ENCODE measurements at regions not wholly inside any gene's neighbourhood (a gene's known extent, or its start where the extent isn't known, plus 50 kb on each side); places are given as distances from the start of the nearest gene placed in this dataset.

DNA sequence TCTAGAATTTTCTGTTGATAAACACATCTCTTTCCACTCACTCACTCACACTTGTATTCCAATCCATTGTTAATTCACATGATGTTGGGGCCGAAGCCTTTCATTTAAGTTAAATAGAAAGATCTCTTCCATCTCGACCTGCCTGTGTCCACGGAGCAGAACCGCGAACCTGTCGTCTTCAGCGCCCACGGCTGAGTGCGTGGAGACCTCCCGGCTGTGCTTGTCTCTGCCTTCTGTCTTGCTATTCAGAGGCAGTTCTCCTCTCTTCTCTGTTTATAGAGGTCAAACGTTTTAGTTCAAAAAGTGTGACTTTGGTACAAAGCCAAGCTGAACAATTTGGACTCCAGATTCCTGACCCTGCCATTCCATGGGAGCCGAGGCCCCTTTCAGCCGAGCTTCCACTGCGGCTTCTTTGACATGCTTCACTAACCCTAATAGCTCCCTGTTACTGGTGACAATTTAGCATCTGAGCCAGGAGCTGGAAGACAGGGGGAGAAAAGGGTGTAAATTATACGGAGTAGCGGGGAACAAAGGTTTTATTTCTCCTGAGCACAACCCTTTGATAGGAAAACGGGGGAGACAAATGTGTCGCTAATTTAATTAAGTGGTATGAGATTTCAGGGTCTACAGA lies 314.4 kb upstream of the IRX4 start:
- DNase-seq = no peak

DNA sequence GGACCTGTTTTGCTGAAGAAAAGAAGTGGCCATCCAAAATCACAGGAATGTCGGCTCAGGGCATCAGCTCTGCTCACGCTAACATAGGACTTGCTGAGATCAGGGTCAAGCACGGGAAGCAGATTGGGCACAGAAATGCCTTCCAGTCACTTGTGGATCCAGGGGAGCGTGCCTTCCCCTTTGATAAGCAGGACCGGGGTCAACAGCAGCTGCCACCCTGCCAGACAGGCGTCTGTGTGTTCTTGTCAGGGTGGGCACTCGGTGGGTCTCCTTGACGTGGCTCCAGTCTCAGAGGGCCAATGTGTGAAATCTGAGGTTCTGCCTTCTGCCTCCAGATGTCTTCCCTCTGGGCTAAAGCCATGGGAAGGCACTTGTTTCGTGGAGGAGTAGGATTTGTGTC lies 313.7 kb upstream of the IRX4 start:
- DNase-seq = no peak

DNA sequence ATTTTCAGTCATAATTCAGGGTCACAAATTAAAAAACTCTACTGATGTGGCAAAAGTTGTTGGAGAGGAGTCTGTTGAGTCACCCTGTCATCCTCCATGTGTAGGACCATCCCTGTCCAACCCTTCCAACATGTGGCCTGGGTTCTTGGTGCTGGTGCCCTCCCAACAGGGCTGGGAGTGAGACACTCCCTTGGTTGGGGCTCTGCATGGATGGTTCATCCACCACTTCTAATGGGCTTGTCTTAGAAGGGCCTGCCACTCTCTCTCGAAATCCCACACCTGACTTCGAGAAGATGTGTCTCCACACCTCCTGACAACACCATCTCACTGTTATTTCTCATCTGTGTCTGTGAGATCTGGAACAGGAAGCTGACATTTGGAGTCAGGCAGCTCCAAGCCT lies 312.2 kb upstream of the IRX4 start:
- no peak for DNase-seq

DNA sequence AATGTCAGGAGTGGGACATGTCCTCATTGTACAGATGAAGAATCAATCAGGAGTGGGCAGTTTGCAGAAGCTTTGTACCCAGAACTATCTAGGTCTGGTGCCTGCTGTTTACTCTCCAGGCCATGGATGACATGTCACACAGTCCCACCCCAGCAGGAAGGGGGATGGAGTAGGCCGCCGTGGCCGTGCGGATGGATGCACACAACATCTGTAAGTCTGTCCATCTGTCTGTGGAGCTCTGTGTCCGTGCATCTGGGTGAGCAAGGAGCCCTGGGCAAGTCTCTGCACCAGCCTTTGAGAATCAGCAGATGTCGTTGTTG lies 311.5 kb upstream of the IRX4 start:
- DNase-seq = no peak

- DNase-seq = no peak
Observed at GRCh38 chr5:2193542-2194235, 311.0 kb upstream of the IRX4 start.

- DNase-seq = no peak
Observed at GRCh38 chr5:2193142-2193541, 310.4 kb upstream of the IRX4 start.

- DNase-seq = no peak
Observed at GRCh38 chr5:2192496-2192895, 309.8 kb upstream of the IRX4 start.

DNA sequence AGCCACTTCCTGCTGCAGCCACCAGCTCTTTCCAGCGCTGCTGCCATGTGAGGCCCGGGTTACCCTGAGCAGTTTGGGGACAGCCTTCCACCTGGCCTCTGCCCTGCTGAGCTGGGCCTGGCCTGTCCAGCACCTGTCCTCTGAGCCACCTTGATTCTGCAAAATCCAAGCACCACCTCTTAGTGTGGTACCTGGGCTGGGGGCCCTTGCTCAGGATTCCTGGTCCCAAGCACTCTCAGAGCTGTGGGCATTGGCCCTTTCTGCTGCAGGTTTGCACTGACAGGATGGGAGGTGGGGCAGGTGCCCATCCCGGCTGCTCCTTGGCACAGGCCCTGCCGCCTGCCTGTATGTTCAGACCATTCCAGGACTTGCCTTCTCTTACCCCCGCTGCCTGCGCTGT lies 309.2 kb upstream of the IRX4 start:
- DNase-seq = no peak

GRCh38 chr5:2190549-2190948 lies 307.8 kb upstream of the IRX4 start:
- DNase-seq = no peak

- DNase-seq = no peak
Observed at GRCh38 chr5:2188661-2189060, 305.9 kb upstream of the IRX4 start.

DNA sequence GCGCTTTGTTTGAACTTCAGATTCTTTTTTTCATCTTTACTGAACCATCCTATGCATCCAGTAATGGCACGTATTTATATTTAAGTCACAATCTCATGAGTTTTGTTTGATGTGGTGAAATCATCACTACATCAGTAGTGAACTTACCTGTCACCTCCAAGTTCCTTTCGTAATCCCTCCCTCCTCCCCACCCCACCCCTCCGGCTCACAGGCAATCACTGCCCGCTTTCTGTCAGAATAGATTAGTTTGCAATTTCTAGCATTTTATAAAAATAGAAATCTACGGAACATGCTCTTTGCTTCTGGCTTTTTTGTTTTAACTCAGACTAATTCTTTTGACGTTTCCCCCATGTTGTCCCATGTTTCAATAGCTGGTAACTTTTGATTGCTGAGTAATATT lies 305.4 kb upstream of the IRX4 start:
- no peak for DNase-seq

DNA sequence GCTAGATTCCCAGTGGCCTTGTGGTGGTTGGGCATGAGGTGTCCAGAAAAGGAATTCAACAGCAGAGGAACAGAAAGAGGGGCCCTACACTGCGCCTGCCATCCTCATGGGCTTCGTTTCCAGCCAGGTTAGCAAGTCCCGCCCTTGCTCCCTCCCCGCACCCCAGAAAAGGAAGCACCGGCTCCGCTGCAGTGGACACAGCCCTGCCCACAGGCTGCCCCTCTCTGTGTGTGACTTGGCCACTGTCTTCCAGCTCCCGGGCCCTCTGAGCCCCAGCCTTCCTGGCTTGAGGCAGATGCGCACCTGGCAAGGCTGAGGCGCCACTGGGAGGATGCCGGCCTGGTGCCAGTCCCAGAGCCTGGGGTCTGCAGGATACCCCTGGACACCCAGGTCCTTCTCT lies 305.0 kb upstream of the IRX4 start:
- DNase-seq = no peak

DNA sequence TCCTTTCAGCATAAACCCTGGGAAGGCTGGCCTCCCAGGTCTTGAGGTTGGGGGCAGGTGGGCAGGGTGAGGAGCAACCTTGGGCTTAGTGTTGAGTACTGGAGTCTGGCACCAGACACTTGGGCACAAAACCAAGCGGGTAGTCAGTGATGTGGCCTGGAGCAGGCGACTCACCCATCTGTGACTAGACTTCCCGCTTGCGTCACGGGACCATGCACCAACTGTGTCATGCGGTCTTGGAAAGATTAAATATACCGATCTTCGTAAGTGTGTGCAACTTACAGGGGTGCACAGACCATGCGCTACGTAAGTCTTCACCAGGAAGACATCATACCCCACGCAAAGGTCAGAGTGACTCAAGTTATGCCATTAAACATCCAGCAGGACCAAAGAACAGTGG lies 304.4 kb upstream of the IRX4 start:
- no peak for DNase-seq

DNA sequence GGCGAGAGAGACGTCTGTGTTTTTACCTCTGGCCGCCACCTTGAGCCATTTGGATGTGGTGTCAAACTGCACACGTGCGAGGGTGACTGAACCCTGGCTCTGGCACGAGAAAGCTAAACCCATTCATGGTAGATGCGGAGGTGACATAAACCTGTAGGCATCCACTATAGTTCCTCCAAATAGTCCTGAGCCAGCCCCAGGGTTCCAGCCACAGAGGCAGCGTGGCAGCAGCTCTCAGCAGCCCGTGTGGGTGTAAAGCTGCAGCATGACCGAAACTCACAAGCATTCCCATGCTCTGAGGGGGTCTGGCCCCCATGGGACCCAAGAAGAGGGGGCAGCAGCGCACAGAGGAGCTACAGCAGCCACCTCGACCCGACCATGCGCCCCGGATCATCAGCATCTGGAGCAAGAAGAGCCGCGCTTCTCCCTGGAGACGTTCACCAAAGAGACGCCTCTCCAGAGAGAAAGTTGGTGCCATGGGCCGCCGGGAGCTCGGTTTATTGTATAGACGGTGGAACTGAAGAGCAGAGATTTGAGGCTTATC lies 303.8 kb upstream of the IRX4 start:
- no peak for DNase-seq

GRCh38 chr5:2185646-2186471 lies 303.1 kb upstream of the IRX4 start:
- no peak for DNase-seq

GRCh38 chr5:2184563-2185540 lies 302.1 kb upstream of the IRX4 start:
- no peak for DNase-seq

GRCh38 chr5:2184026-2184366 lies 301.3 kb upstream of the IRX4 start:
- DNase-seq = no peak

DNA sequence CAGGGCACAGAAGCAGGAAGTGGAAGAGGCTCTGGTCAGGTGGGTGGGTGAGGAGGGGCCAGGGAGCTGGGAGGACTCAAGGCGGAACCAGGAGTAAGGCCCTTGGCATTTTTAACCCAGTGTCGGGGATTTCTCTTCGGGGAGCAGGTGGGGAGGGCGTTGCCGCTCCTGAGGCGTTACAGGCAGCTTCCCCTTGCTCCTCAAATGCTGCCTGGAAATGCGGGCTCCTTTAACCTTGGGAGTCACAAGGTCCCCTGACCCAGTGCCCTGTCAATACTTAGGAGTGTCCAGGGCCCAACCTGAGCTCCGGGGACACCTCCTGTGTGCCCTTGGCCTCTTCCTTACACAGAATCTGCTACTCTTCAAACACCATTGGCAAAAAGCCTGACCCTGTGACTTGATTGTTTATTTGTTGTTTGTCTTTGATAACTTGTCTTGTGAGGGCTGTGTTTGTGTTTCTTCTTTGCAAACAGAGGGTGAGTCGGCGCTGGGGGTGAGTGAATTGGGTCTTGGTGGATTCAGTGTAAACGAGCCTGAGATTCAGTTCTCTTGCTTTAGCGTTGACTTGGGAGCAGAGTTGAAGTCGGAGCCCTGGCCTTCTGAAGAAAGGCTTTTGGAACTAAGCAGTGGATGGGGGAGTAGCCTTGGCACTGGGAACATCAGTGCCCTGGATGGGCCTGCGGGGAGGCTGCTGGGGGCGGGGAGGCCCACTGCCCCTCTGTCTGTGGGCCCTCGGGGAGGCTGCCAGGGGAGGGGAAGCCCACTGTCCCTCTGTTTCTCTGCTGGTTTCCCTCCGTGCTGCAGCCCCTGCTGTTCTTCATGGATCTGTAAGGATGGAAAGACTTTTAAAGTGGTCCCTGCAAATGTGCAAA lies 300.7 kb upstream of the IRX4 start:
- no peak for DNase-seq

DNA sequence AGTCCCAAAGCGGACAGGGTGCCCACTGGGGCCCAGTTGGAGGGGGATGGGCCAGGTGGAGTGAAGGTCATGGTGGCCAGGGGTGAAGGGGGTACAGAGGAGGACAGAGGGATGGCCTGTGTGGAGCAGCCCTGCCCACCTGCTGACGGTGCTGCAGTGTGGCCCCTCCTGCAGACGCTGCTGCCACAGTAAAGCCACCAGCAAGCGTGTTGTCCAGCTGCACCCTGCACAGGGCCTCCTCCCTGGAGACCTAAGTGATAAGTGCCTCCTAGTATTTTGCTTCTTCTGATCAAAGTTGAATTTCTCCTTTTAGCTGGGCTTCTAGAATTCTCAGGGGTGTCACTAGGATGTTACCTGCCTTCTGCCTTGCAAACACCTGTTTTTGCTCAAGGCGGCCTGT lies 299.3 kb upstream of the IRX4 start:
- DNase-seq = no peak

GRCh38 chr5:2181557-2181956 lies 298.8 kb upstream of the IRX4 start:
- DNase-seq = no peak

- no peak for DNase-seq
Observed at GRCh38 chr5:2181149-2181548, 298.4 kb upstream of the IRX4 start.

DNA sequence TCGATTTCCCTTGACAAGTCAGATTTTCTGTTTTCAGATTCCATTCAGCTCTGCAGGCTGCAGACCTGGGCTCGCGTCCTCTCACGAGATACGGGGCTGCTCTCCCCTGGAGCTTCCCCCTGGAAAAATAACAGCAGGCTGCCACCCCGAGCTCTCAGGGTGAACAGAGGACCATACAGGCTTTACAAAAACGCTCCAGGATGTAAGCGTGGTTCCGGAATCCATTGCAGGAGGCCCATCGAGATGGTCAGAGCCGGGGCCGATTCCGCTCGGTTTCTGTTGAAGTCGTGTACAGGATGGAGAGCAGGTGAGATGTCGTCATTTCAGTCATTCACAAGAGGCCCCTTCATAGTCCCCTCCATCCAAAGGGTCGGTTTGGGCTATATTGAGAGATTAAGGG lies 297.7 kb upstream of the IRX4 start:
- DNase-seq = no peak
